HG03196 (cell line): ENCODE measurements at regions not wholly inside any gene's neighbourhood (a gene's known extent, or its start where the extent isn't known, plus 50 kb on each side); places are given as distances from the start of the nearest gene placed in this dataset.
A peak's percentile ranks its signal among the peaks of the same experiment; 100 is the strongest.
"Not testable (repeated sequence)": the region's sequence is repeated elsewhere in the genome, so short reads cannot be mapped to it uniquely, and the experiment has no call there.

ENCODE experiments used
- ATAC-seq: cut with Tn5 transposase; IDR thresholded peaks from one replicate; pipeline ENCODE4 v1.9.1; 2021; ENCODE audit not compliant: unreplicated experiment

- peak; percentile 48 for ATAC-seq
Observed at GRCh38 chr3:124620600-124621063, 109.6 kb upstream of the UMPS start.

DNA sequence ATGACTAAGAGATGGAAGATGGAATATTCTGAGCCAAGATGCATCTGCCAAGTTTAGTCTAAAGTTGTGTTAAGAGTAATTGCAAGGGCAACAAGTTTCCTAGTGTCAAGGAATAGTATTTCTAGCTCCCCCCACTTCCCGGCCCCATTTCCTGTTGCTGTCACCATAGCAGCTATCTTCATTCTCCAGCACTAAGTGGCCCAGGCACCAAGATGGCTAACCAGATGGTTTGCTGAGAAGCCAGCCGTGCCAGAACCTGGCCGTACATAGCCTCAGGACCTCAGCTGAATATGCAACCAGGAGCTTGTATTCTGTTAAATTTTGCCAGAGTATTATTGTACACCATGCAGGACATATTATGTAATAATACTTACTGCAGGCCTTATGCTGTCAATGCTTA lies 108.8 kb upstream of the UMPS start:
- ATAC-seq, result no peak

- ATAC-seq, result no peak
Observed at GRCh38 chr3:124625074-124625473, 105.2 kb upstream of the UMPS start.

- no peak for ATAC-seq
Observed at GRCh38 chr3:124627501-124627908, 102.7 kb upstream of the UMPS start.

GRCh38 chr3:124628863-124629262 lies 101.4 kb upstream of the UMPS start:
- ATAC-seq, result no peak

DNA sequence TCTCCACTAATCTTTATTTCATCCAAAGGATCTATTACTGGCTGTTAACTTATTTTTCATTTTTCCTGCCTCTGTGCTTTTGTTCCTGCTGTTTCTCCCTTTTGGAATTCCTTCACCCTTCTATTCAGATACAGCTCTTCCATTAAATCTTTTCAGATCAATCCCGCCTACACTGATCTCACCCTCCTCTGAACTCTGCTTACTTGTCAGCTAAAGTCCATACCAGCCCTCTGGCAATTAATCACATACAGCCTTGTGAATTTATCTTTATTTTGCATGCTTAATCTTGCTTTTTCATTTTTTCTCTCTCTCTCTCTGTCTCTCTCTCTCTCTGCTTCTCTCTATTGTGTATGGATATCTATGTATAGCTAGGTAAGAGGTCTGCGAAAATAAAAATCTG lies 100.8 kb upstream of the UMPS start:
- ATAC-seq, result no peak

DNA sequence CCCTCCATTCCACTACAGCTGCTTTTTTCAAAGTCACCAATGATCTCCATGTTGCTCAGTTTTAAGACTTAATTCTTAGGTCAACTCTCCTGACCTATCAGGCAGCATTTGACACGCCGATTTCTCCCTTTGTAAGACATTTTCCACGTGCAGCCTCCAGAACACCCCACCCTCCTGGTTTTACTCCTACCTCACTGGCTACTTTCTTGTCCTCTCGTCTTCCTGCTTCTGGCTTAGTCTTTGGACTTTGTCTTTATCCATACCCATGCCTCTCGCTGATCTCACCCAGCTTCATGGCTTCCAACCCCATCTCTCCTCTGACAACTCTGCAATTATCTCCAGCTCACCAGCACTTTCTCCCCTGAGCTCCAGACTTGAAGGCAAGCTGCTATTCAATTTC lies 99.3 kb upstream of the UMPS start:
- no peak for ATAC-seq

DNA sequence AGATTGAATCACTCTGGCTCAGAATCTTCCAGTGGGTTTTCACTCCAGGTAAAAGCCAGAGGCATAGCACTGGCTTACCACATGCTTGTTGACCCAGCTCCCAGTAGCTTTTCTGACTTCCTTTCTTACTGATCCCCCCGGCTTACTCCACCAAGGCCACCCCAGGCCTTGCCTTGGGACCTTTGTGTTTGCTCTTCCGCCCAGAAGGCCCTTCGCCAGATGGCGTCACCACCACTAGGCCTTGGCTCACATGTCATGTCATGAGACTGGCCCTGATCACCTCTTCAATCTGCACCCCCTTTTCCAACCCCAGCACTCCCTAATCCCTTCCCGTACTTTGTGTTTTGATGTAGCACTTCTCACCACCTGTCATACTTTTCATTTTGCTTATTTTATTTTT lies 98.5 kb upstream of the UMPS start:
- ATAC-seq, result no peak

DNA sequence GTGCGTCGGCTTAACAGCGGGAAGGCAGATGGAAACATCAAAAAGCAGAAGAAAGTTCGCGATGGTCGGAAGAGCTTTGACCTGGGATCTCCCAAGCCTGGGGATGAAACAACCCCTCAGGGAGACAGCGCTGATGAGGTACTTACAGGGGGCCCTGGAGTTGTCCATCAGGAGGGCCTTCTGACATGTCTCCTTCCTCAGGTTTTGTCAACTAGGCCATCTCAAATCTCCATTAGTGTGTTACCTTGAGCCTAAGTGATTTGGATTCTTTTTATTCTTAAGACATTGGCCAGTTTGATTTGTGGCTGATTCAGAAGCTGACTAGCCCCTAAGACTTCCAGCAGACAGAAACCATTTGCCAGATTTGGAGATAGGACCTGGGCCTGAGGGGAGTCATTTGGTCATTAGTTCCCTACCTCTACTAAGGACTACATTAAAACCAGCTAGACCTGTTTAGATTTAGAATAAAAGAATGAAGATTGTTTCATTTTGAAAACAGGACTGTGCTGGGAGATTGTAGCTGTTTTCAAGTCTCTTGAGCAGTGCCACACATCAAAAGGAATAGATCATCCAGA lies 97.6 kb upstream of the UMPS start:
- ATAC-seq, result no peak

GRCh38 chr3:124633524-124633923 lies 96.7 kb upstream of the UMPS start:
- ATAC-seq, result no peak

DNA sequence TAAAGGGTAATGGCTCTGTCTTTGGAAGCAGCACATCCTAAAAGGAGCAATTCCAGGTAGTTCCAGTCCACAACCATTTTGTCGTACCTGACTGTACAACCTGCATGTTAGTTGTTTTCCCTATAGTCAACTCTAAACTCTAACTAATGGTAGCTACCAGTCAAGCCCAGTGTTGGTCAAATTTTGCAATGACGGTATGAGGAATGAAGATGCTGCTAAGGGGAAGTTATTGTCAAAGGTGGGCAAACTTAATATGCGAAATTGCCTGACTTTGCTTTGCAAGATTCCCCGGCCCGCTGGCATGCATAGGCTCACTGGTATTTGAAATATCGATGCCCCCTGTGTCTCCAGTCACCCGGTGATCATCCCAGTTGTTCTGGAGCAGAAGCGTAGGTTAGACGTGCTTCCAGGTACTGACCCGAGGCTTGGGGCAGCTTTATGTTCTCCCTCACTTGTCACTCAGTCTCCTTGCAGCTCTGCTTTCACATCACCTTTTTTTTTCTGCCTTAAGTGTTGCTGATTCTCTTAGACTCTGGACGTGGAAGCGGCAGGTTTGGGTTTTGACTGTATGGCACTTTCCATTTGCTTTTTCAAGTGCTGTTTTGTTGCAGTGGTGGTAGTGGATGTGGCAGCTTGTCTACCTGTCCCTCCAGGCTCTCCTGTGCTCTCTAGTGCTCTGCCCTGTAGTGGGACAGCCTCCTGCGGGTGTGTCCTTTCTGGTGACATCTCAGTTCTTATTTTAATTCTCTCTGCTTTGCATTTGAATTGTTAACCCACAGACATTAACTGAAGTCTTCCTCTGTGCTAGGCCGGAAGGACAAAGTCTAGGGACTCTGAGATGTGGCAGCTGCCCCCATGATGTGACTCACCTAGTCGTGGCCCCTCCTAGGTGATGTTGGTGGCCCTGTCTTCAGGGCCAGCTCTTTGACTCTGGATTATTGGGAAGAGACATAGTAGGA lies 95.8 kb upstream of the UMPS start:
- ATAC-seq, result no peak

GRCh38 chr3:124635169-124635539 lies 95.1 kb upstream of the UMPS start:
- ATAC-seq, result no peak

DNA sequence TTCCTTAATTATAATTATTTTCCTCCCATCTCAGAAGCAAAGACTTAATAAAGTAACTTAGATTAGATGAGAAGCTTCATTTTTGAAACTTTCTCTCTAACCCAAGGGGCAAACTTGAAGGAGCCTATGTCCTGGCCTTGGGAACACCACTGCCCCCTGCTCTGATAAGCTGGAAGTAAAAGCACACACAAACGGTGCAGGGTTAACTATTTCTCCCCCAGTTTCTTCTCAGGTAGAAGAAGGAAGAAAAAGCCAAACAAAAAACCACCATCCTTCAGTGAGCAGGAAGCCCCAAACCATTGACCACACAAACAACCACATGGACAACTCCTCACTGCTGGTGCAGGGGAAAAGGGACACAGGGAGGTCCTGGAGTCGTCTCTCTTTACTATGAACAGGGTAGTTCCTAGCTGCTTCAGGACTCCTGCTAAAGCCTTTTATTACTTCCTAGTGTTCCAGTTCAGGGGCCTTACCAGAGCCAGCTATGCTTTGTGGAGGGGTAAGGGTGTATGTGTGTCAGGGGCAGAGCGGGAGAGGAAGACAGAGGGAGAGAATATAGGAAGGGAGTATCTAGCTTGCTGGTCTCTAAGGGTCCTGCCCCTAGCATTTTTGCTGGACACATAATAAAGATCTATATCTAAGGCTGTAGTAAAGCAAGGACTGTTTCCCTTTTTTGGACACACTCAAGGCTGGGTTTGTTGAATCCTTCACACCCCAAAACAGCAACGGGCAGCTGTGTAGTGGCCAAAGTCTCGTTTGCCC lies 94.0 kb upstream of the UMPS start:
- ATAC-seq, result no peak

GRCh38 chr3:124636863-124637296 lies 93.4 kb upstream of the UMPS start:
- no peak for ATAC-seq

DNA sequence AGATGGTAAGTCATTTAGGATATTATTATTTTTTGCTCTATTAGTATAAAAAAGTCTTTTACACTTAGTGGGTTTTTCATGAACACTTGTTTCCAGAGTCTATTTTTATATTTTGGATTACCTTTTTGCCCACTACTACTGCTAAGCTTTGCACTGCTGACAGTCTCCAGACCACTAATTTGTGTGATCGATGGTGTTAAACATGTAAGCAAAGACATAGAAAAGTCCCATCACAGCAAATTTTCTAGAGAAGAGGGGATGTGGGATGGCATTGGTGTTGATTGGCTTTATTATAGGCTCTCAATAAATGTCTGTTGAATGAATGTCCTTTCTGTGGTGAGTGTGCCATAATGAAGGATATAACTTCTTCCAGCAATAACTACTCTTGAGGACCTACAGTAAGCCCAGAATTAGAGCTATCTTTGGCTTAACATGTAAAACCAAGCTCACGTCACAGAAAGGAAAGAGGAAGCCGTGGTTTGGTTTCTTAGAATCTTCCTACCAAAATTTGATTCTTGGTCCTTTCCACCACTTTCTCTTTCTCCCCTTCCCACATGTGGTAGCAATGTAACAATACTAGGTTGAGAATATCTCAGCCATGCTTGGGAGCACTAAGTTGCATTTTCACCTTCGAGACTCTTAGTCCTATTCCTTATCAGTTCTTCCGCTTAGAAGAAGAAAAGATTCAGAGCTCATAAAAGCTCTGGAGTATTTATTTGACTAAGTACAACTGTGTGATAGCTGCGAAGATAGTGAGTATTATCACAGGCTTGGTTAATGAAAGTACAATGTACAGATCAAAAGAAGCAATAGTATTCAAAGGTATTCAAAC lies 90.6 kb upstream of the UMPS start:
- peak; percentile 55 for ATAC-seq

DNA sequence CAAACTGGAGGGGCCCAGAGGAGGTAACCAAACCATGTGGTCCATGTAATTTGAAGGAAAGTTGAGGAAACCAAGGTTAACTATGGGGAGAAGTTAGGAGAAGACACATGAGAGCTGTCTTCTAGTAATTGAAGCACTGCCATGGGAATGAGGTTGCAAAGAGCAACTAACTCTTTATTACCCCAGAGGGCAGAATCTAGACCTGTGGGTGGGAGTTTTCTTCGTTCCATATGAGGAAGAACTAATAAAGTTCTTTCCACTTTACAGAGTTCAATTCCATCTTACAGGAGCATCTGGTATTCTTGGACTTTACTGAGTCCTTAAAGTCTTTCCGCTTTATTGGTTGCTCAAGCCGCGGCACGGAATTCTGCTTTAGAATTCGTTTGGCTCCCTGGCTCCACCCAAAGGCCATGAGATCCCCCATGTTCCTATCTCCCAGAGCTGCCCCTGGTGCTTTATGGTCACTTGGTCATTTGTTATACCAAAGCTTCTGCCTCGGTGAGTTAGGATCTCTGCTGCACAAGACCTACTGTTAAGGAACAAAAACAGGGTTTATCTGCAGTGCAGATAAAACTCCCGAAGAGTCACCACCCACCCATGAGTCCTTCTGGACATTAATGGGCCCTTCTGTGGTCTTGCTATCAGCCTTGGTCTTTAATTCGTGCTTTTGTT lies 89.5 kb upstream of the UMPS start:
- no peak for ATAC-seq

DNA sequence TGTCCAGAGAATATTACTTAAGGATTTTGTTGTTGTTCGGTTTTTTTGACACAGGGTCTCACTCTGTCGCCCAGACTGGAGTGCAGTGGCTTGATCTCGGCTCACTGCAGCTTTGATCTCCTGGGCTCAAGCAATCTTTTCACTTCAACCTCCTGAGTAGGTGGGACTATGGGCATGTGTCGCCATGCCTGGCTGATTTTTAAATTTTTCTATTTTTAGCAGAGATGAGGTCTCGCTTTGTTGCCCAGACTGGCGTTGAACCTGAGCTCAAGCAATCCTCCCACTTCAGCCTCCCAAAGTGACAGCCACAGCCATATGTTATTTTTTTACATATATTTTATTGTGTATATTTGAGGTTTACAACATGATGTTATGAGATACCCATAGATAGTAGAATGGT lies 86.8 kb upstream of the UMPS start:
- ATAC-seq, result no peak

DNA sequence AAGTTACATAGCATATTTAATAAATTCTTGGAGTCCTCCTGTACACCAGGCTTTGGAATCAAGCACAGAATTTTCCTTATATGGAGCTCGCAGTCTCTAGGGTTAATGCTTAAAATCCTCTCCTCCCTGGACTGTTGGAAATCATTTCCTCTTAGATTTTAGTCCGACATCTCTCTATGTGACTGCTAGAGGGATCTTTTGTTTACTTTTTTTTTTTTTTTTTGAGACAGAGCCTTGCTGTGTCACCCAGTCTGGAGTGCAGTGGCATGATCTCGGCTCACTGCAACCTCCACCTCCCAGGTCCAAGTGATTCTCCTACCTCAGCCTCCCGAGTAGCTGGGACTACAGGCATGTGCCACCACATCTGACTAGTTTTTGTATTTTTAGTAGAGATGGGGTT lies 84.1 kb upstream of the UMPS start:
- ATAC-seq, result not testable (repeated sequence)

- ATAC-seq, result no peak
Observed at GRCh38 chr3:124648551-124648950, 81.7 kb upstream of the UMPS start.

DNA sequence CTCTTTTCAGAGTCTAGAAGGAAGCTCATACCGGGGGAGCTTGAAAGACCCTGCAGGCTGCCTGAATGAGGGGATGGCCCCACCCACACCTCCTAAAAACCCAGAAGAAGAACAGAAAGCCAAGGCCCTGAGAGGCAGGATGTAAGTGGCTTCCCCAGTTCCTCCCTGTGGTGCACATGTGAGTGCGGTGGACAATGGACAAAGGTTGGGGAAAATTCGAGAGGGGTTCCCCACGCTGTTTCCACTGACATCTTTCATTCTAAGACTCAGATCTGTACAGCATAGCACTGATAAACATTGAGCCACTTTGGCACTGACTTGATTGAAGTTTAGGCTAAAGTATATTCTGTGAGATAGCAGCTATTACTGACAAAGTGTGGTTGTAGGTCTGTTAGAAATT lies 79.5 kb upstream of the UMPS start:
- ATAC-seq, result peak; percentile 50
